Suprapubic skin (tissue), 4 donors: ENCODE measurements at regions not wholly inside any gene's neighbourhood (a gene's known extent, or its start where the extent isn't known, plus 50 kb on each side); places are given as distances from the start of the nearest gene placed in this dataset.

Experiments
- DNase-seq, 2 donors: peaks; one replicate each; pipeline ENCODE4 v3.0.0-alpha.2; 2019; ENCODE audit warnings: low spot score in 2 of 2
- H3K27ac ChIP-seq: fragments of 200-600 bp; sonication (generic); one replicate; pipeline ENCODE4 v1.5.1; 2019
- H3K27me3 ChIP-seq: fragments of 200-600 bp; sonication (generic); one replicate; pipeline ENCODE4 v1.5.1; 2019
- H3K36me3 ChIP-seq: fragments of 200-600 bp; sonication (generic); one replicate; pipeline ENCODE4 v1.5.1; 2019
- H3K4me1 ChIP-seq: fragments of 200-600 bp; sonication (generic); one replicate; pipeline ENCODE4 v1.5.1; 2019
- H3K4me3 ChIP-seq: fragments of 200-600 bp; sonication (generic); one replicate; pipeline ENCODE4 v1.5.1; 2019; ENCODE audit warnings: mild to moderate bottlenecking
- H3K9me3 ChIP-seq: fragments of 200-600 bp; sonication (generic); one replicate; pipeline ENCODE4 v1.5.1; 2019
- CTCF ChIP-seq, 2 donors: fragments of 200-600 bp in 1 of 2; fragments of 450-650 bp in 1 of 2; sonication (generic) in 1 of 2; IDR thresholded peaks; one replicate each; pipeline ENCODE4 v1.5.1; 2016 to 2019; ENCODE audit warnings: antibody characterized with exemption in 2 of 2, mild to moderate bottlenecking in 1 of 2, moderate library complexity in 1 of 2
- EP300 ChIP-seq: sonication (generic); formaldehyde crosslinking; IDR thresholded peaks from one replicate; pipeline ENCODE4 v1.6.1; 2017; ENCODE audit warnings: antibody characterized with exemption
- POLR2A ChIP-seq, 2 donors: fragments of 450-650 bp; IDR thresholded peaks; one replicate each; pipeline ENCODE4 v1.6.1; 2017; ENCODE audit warnings: antibody characterized with exemption in 2 of 2, mild to moderate bottlenecking in 2 of 2, moderate library complexity in 2 of 2
- POLR2AphosphoS5 ChIP-seq, 3 donors: sonication (generic); formaldehyde crosslinking; IDR thresholded peaks; one replicate each; pipeline ENCODE4 v1.6.1; 2017; ENCODE audit warnings: antibody characterized with exemption in 3 of 3
- WGBS: methylation state at CpG from one replicate; pipeline ENCODE4 v1.1.5; 2018; 5-methylcytosine and 5-hydroxymethylcytosine counted together

- no peak for DNase-seq
- H3K36me3 ChIP-seq = no peaks in the 10 kb centered on the region
- TF ChIP-seq EP300 = no peak
- H3K9me3 ChIP-seq = no peaks in the 10 kb centered on the region
- no peak overlapping the region for H3K4me3 ChIP-seq
- H3K27me3 ChIP-seq = no peaks in the 10 kb centered on the region
- H3K27ac ChIP-seq = no peak overlapping the region
- WGBS = 51% methylated on average over 4 of the region's 4 CpGs
- no peaks in the 10 kb centered on the region for H3K4me1 ChIP-seq
Observed at GRCh38 chr1:81125672-81126071, 675.1 kb upstream of the ADGRL2 start.

- TF ChIP-seq CTCF (IDR thresholded peaks at IDR 0.05) (no peak), EP300 (no peak), POLR2A (IDR thresholded peaks at IDR 0.05) (no peak), POLR2AphosphoS5 (IDR thresholded peaks at IDR 0.05) (no peak)
- WGBS = 90% methylated on average over 5 of the region's 5 CpGs
- Histone ChIP-seq H3K36me3 (no peaks in the 10 kb centered on the region), H3K27me3 (no peaks in the 10 kb centered on the region), H3K4me1 (no peaks in the 10 kb centered on the region), H3K4me3 (no peak overlapping the region), H3K9me3 (no peaks in the 10 kb centered on the region), H3K27ac (no peak overlapping the region)
- no peak for DNase-seq
Observed at GRCh38 chr1:81121306-81121705, 679.4 kb upstream of the ADGRL2 start.

DNA sequence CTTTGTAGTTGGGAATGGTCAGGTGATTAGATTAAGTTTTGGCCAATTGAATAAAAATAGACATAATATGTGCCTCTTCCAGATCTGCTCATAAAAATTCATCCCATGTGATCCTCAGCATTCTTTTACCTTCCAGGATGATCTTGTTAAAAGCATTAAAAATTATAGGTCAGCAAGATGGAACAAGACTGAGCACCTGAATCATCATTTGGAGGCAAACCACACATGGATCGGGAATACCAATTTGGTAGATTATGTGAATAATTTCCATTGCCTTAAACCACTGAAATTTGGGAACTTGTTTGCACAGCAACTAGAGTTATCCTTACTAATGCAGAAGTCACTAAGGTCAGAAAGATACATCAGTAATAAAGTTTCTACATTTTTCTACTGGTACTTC is 681.4 kb upstream of the ADGRL2 start:
- H3K4me1 ChIP-seq = no peaks in the 10 kb centered on the region
- H3K9me3 ChIP-seq = no peaks in the 10 kb centered on the region
- no peak overlapping the region for H3K4me3 ChIP-seq
- no peak for TF ChIP-seq CTCF (IDR thresholded peaks at IDR 0.05)
- WGBS = 67% methylated on average over 1 of the region's 1 CpG
- no peak overlapping the region for H3K27ac ChIP-seq
- H3K36me3 ChIP-seq = no peaks in the 10 kb centered on the region
- DNase-seq = no peak
- H3K27me3 ChIP-seq = no peaks in the 10 kb centered on the region

DNA sequence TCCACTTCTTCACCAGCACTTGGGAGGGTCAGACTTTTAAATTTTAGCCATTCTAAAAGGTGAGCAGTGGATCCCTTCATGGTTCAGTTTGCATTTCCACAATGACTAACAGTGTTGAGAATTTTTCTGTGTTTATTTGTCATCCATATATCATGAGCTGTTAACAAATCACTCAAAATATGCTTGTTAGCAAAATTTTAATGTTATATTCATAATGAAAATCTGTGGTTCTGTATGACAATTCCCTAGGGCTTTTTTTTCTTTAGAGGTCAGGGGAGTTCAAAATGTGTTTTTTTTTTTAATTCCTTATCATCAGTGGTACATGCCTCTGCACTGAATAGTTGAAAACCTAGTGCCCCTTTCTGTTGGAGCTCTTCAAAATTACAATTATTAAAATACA is 682.2 kb upstream of the ADGRL2 start:
- DNase-seq = no peak
- H3K27me3 ChIP-seq = no peaks in the 10 kb centered on the region
- H3K36me3 ChIP-seq = no peaks in the 10 kb centered on the region
- no peaks in the 10 kb centered on the region for H3K4me1 ChIP-seq
- no peaks in the 10 kb centered on the region for H3K9me3 ChIP-seq
- H3K4me3 ChIP-seq = no peak overlapping the region
- no peak for TF ChIP-seq EP300
- TF ChIP-seq POLR2A (IDR thresholded peaks at IDR 0.05) = no peak
- no peak for TF ChIP-seq CTCF (IDR thresholded peaks at IDR 0.05)
- no peak for TF ChIP-seq POLR2AphosphoS5 (IDR thresholded peaks at IDR 0.05)
- no peak overlapping the region for H3K27ac ChIP-seq

DNA sequence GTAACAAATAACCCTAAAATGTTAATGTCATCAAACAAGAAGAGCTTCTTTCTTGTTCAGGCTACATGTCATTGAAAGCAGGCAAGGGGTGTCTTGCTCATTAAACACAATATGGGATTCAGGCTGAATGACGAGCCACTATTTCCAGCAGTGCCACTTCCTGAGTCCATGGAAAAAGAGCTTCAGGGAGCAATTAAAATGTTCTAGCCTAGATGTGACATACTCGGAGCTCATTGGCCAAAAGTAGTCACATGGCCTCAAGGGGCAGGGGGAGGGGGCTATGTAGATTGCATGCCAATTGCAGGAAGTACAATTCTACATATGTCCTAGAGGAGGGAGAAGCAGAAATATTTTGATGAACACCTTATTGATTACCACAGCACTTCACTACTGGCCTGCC is 685.3 kb upstream of the ADGRL2 start:
- no peaks in the 10 kb centered on the region for H3K9me3 ChIP-seq
- no peaks in the 10 kb centered on the region for H3K4me1 ChIP-seq
- no peaks in the 10 kb centered on the region for H3K27me3 ChIP-seq
- H3K27ac ChIP-seq = no peak overlapping the region
- TF ChIP-seq POLR2A (IDR thresholded peaks at IDR 0.05) (no peak), POLR2AphosphoS5 (IDR thresholded peaks at IDR 0.05) (no peak), EP300 (no peak), CTCF (IDR thresholded peaks at IDR 0.05) (no peak)
- no peaks in the 10 kb centered on the region for H3K36me3 ChIP-seq
- H3K4me3 ChIP-seq = no peak overlapping the region
- DNase-seq = no peak
- 54% methylated on average over 2 of the region's 2 CpGs for WGBS

DNA sequence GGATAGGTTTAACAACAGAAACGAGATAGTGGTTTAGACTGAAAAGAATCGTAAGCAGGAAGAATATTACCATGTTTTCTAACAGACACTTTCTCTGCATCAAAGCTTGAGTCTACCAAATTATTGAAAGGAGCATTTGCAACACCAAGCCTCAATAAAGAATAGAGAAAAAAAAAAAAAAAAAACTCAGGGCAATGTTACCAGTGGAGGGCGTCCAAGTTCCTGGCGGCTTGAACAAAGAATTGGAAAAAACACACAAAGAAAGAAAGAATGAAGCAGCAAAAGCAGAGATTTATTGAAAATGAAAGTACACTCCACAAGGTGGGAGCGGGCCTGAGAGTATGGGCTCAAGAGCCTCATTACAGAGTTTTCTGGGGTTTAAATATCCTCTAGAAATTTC is 686.5 kb upstream of the ADGRL2 start:
- Histone ChIP-seq H3K4me1 (no peaks in the 10 kb centered on the region), H3K36me3 (no peaks in the 10 kb centered on the region), H3K9me3 (no peaks in the 10 kb centered on the region), H3K4me3 (no peak overlapping the region), H3K27me3 (no peaks in the 10 kb centered on the region), H3K27ac (no peak overlapping the region)
- TF ChIP-seq CTCF (IDR thresholded peaks at IDR 0.05) (no peak), POLR2A (IDR thresholded peaks at IDR 0.05) (no peak), EP300 (no peak), POLR2AphosphoS5 (IDR thresholded peaks at IDR 0.05) (no peak)
- DNase-seq = no peak
- 87% methylated on average over 5 of the region's 5 CpGs for WGBS
